PFSK-1 (cell line): ENCODE measurements at regions not wholly inside any gene's neighbourhood (a gene's known extent, or its start where the extent isn't known, plus 50 kb on each side); places are given as distances from the start of the nearest gene placed in this dataset.

Source experiments
- FOXP2 ChIP-seq: optimal IDR thresholded peaks from 2 replicates; pipeline ENCODE3; 2011; ENCODE audit warnings: borderline replicate concordance, control low read depth, inconsistent platforms; ENCODE audit not compliant: insufficient read depth; ENCODE audit errors: extremely low read length, extremely low read depth
- POLR2AphosphoS5 ChIP-seq: IDR thresholded peaks from 2 replicates; pipeline ENCODE4 v1.6.1; 2012; ENCODE audit warnings: low read depth, mild to moderate bottlenecking, control low read depth, low read length, moderate library complexity
- SIN3A ChIP-seq: IDR thresholded peaks from 2 replicates; pipeline ENCODE4 v1.6.1; 2012; ENCODE audit warnings: mild to moderate bottlenecking, low read length, moderate library complexity, borderline replicate concordance; ENCODE audit not compliant: insufficient read depth
- TAF1 ChIP-seq: IDR thresholded peaks from 2 replicates; pipeline ENCODE4 v1.6.1; 2012; ENCODE audit warnings: low read length, control low read depth, borderline replicate concordance; ENCODE audit not compliant: insufficient read depth
- TF ChIP-seq, protein P1 (sequence below), 2 experiments: IDR thresholded peaks; 2 replicates each; pipeline versions ENCODE4 v1.6.1 to v1.8.0; 2011 to 2012; ENCODE audit warnings: low read depth in 2 of 2, low read length in 2 of 2, control low read depth in 1 of 2, inconsistent platforms in 1 of 2, mild to moderate bottlenecking in 1 of 2, moderate library complexity in 1 of 2; ENCODE audit not compliant: insufficient read depth in 1 of 2

DNA sequence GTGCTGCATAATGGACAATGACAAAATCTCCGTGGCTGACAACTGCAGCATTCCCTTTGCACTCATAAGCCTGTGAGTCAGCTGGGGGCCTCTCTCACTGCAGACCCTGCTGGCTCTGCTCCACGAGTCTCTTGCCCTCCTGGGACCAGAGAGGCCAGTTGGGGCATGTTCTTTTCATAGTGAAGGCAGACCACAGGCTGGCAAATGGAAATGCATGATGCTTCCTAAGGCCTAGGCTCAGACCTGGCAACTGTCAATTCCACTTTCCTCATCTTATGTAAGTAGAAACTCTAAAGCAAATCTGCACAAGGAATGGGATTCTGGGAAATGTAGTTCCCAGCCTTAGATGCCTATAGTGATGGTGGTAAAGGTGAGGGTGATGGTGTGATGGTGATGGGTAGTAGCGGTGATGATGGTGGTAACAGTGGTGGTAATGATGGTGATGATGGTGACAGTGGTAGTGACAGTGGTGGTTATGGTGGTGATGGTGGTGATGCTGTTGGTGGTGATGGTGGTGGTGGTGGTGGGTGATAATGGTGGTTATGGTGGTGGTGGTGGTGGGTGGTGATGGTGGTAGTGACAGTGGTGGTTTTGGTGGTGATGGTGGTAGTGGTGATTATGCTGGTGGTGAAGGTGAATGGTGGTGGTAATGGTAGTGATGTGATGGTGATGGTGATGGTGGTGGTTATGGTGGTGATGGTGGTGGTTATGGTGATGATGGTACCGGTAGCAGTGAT is 185.8 kb upstream of the ARL4C start:
- TF ChIP-seq, protein P1, sequence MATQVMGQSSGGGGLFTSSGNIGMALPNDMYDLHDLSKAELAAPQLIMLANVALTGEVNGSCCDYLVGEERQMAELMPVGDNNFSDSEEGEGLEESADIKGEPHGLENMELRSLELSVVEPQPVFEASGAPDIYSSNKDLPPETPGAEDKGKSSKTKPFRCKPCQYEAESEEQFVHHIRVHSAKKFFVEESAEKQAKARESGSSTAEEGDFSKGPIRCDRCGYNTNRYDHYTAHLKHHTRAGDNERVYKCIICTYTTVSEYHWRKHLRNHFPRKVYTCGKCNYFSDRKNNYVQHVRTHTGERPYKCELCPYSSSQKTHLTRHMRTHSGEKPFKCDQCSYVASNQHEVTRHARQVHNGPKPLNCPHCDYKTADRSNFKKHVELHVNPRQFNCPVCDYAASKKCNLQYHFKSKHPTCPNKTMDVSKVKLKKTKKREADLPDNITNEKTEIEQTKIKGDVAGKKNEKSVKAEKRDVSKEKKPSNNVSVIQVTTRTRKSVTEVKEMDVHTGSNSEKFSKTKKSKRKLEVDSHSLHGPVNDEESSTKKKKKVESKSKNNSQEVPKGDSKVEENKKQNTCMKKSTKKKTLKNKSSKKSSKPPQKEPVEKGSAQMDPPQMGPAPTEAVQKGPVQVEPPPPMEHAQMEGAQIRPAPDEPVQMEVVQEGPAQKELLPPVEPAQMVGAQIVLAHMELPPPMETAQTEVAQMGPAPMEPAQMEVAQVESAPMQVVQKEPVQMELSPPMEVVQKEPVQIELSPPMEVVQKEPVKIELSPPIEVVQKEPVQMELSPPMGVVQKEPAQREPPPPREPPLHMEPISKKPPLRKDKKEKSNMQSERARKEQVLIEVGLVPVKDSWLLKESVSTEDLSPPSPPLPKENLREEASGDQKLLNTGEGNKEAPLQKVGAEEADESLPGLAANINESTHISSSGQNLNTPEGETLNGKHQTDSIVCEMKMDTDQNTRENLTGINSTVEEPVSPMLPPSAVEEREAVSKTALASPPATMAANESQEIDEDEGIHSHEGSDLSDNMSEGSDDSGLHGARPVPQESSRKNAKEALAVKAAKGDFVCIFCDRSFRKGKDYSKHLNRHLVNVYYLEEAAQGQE (IDR thresholded peaks at IDR 0.05; ENCODE audit: insufficient read depth in 1 of 2, low read depth in 2 of 2, low read length in 2 of 2), result no peak
- no peak for TF ChIP-seq TAF1
- no peak for TF ChIP-seq FOXP2
- TF ChIP-seq SIN3A, result no peak
- no peak for TF ChIP-seq POLR2AphosphoS5

DNA sequence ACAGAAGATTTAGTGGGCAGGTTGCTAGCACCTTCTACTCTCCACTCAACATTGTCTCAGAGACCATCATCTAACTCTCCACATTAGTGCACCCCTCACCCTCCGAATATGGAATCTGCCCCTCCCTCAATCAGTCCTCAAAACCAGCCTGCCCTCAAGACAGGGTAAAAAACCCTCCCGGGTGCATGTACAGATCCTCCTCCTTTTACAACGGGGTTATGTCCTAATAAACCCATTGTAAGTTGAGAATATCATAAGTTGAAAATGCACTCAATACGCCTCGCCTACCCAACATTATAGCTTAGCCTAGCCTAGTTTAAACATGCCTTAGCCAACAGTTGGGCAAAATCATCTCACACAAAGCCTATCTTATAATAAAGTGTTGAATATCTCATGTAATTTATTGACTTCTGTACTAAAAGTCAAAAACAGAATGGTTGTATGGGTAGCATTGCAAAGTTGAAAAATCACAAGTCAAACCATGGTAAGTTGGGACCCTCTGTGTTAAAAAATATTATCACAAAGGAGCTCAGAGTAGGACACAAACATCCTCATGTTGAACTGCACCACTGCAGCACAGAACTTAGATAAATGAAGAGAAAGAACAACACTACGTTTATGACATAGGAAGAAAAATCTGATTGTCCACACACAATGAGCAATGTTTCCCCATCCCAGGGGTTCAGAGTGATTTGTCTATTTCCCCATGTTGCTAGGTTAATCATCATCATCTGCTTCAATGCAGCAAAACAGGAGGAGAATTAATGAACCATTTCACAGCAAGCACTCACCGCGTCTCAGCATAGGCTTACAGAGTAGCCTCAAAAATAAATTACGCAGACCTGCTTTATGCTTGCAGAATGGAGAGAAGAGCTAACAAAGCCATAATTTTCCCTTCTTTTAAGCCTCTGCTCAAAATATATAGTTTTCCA is 184.1 kb upstream of the ARL4C start:
- TF ChIP-seq TAF1 (no peak), SIN3A (no peak), POLR2AphosphoS5 (no peak), FOXP2 (no peak)

DNA sequence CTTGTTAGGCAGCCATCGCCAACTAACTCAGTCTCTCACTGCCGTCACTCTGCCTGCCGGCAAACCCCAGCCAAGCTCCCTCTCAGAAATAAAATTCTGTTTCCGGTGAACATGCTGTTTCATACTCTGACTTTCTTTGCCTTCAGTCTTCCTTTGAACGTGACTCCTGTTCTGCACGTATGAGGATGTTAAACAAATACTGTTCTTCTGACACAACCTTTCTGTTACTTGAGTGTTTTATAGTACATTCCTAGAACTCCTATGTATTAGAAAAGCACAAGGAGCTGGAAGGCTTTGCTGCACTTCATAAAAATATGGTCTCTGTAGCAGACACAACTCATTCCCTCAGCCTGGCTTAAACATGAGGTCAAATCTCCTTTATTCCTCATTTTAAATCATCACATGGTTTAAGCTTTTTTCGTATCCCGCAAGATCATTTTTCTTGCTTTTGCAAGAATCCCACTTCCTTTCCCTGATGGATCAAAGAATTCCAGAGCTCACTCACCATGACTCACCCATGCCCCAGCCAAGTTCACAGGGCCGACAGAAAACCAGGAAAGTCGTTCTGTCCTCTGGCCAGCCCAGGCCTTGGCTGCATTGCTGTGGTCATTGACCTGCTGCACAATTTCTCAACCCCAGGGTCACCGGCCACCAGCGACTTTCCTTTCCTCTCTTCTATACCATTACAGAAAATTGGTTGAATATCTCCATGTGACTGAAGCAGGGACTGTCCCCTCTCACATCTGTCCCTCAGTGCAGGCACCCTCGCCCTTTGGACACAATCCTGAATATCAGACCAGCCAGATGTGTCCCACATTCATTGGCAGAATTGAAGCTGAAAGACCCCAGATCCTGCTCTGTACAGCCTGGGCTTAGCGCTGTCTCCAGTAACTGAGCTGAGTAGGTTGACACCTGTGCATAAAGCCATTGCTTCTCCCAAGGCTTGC is 183.1 kb upstream of the ARL4C start:
- TF ChIP-seq POLR2AphosphoS5 (no peak), TAF1 (no peak), FOXP2 (no peak), SIN3A (no peak)
- TF ChIP-seq, protein P1 (IDR thresholded peaks at IDR 0.05; ENCODE audit: insufficient read depth in 1 of 2, low read depth in 2 of 2, low read length in 2 of 2), result no peak

DNA sequence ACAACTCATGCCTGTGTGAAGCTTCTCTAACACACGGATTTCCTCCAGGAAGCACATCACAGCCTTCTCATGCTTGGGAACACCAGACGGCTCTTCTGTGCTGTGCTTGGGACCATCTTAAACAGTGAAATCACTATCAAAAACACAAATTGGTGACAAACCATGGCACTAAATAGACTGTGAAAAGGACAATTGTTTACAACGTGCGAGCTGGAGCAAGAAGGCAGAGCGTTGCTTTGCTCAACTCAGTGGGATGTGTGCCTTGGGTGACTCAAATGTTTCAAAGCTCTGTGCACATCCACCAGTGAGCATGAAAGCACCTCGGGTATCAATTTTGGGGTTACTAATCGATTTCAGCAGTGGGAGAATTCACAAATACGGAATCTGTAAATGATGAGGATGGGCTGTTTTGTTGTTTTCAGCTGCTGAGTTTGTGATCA is 182.4 kb upstream of the ARL4C start:
- TF ChIP-seq FOXP2 (no peak), SIN3A (no peak), TAF1 (no peak), POLR2AphosphoS5 (no peak)
- TF ChIP-seq, protein P1 (IDR thresholded peaks at IDR 0.05; ENCODE audit: insufficient read depth in 1 of 2, low read depth in 2 of 2, low read length in 2 of 2), result no peak

DNA sequence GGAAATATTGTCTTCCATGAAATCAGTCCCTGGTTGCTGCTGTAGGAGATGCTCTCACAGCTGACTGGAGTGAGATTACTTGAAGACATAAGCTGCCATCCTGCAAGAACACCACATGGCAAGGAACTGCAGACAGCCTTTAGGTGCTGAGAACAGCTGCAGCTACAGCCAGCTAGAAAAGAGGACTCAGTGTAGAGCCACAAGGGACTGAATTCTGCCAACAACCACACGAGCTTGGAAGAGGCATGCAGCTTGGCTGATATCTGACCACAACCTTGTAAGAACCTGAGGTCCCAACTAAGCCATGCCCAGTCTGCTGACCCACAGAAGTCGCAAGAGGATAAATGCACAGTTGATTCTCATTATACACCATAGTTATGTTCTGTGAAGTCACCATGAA is 181.8 kb upstream of the ARL4C start:
- no peak for TF ChIP-seq POLR2AphosphoS5
